ENCODE measurements at regions not wholly inside any gene's neighbourhood (a gene's known extent, or its start where the extent isn't known, plus 50 kb on each side); places are given as distances from the start of the nearest gene placed in this dataset.

DNA sequence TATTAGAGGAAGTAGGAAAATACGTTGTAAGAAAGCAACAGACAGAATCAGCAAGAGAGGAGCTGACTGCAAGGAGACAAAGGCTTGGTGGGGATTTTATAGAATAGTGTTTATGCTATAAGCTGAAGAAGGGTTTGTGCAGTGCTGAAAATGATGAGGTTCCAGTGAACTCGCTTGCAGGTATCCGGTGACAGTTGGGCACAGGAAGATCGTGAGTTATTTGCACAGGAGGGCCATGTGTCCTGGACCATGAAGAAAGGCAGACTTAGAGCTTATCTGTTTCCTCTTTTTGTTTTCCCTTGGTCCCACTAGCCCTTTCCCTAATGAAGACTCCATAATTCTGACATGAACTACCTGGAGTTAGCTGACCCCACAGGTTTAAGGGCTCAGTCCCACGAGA lies 61.4 kb downstream of the NXNL2 start:
- no peak overlapping the region for H3K27ac ChIP-seq (ENCODE audit: low read depth, low read length)
- H3K9ac ChIP-seq (ENCODE audit: low read length), result no peak overlapping the region
- no peak overlapping the region for H3K4me2 ChIP-seq (ENCODE audit: low read depth, low read length, poor library complexity, severe bottlenecking)
- H3K9me2 ChIP-seq (replicated peaks; ENCODE audit: insufficient read depth, low read length), result no peaks in the 10 kb centered on the region
- H3K79me2 ChIP-seq (ENCODE audit: insufficient read depth, low read length), result no peaks in the 10 kb centered on the region
- no peaks in the 10 kb centered on the region for H3K36me3 ChIP-seq (ENCODE audit: low read length)
- no peak overlapping the region for H2AFZ ChIP-seq (ENCODE audit: low read depth, low read length, severe bottlenecking)
- TF ChIP-seq, protein P1, sequence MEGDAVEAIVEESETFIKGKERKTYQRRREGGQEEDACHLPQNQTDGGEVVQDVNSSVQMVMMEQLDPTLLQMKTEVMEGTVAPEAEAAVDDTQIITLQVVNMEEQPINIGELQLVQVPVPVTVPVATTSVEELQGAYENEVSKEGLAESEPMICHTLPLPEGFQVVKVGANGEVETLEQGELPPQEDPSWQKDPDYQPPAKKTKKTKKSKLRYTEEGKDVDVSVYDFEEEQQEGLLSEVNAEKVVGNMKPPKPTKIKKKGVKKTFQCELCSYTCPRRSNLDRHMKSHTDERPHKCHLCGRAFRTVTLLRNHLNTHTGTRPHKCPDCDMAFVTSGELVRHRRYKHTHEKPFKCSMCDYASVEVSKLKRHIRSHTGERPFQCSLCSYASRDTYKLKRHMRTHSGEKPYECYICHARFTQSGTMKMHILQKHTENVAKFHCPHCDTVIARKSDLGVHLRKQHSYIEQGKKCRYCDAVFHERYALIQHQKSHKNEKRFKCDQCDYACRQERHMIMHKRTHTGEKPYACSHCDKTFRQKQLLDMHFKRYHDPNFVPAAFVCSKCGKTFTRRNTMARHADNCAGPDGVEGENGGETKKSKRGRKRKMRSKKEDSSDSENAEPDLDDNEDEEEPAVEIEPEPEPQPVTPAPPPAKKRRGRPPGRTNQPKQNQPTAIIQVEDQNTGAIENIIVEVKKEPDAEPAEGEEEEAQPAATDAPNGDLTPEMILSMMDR (IDR thresholded peaks at IDR 0.05; ENCODE audit: insufficient read depth, low read length, poor library complexity, severe bottlenecking), result no peak
- TF ChIP-seq EZH2phosphoT487 (conservative IDR thresholded peaks at IDR 0.05; ENCODE audit: low read length), result no peak
- H4K20me1 ChIP-seq (ENCODE audit: low read depth, low read length), result no peaks in the 10 kb centered on the region
- H3K9me3 ChIP-seq (ENCODE audit: insufficient read depth, low read length), result no peaks in the 10 kb centered on the region
- no peaks in the 10 kb centered on the region for H3F3A ChIP-seq (ENCODE audit: insufficient read depth)
- no peak overlapping the region for H3K4me3 ChIP-seq (ENCODE audit: insufficient read depth, low read length, poor library complexity, severe bottlenecking)
- H3K27me3 ChIP-seq (ENCODE audit: low read length), result no peaks in the 10 kb centered on the region

DNA sequence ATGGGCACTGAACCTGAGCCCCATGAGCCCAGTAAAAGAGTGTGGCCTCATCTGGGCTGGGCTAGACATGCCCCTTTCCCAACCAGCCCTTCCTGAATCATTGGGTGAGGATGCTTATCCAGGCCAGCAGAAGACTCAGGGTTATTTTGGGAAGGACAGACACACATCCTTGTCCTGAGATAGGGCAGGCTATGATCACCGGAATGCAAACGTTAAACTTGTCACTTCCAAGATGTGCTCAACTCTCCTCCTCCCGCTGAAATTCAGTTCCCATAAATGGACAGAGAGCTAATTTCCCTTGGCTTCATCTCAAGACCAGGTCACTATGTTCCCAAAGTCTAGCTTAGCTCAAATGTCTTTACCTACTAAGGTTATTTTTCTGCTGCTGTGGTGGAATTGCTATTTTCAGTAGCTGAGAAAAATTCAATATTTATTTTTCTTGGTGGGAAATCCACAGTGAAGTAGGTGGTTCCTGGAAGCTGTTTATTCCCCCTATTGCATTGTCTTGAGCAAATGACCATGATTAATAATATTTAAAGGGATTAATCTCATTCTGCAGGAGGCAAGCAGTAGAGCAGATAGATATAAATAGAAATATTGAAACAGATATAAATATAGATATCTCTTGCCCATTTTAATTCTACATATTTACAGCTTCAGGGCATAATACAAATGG lies 70.0 kb downstream of the NXNL2 start:
- no peaks in the 10 kb centered on the region for H3F3A ChIP-seq (ENCODE audit: insufficient read depth)
- H3K36me3 ChIP-seq (ENCODE audit: low read length), result no peaks in the 10 kb centered on the region
- no peak overlapping the region for H2AFZ ChIP-seq (ENCODE audit: low read depth, low read length, severe bottlenecking)
- no peaks in the 10 kb centered on the region for H3K9me3 ChIP-seq (ENCODE audit: insufficient read depth, low read length)
- TF ChIP-seq EZH2phosphoT487 (conservative IDR thresholded peaks at IDR 0.05; ENCODE audit: low read length), result no peak
- TF ChIP-seq, protein P1 (IDR thresholded peaks at IDR 0.05; ENCODE audit: insufficient read depth, low read length, poor library complexity, severe bottlenecking), result no peak
- no peak overlapping the region for H3K27ac ChIP-seq (ENCODE audit: low read depth, low read length)
- no peaks in the 10 kb centered on the region for H4K20me1 ChIP-seq (ENCODE audit: low read depth, low read length)
- H3K4me3 ChIP-seq (ENCODE audit: insufficient read depth, low read length, poor library complexity, severe bottlenecking), result no peak overlapping the region
- no peak overlapping the region for H3K9ac ChIP-seq (ENCODE audit: low read length)
- H3K9me2 ChIP-seq (replicated peaks; ENCODE audit: insufficient read depth, low read length), result no peaks in the 10 kb centered on the region
- H3K27me3 ChIP-seq (ENCODE audit: low read length), result no peaks in the 10 kb centered on the region
- H3K79me2 ChIP-seq (ENCODE audit: insufficient read depth, low read length), result no peaks in the 10 kb centered on the region
- H3K4me2 ChIP-seq (ENCODE audit: low read depth, low read length, poor library complexity, severe bottlenecking), result no peak overlapping the region

DNA sequence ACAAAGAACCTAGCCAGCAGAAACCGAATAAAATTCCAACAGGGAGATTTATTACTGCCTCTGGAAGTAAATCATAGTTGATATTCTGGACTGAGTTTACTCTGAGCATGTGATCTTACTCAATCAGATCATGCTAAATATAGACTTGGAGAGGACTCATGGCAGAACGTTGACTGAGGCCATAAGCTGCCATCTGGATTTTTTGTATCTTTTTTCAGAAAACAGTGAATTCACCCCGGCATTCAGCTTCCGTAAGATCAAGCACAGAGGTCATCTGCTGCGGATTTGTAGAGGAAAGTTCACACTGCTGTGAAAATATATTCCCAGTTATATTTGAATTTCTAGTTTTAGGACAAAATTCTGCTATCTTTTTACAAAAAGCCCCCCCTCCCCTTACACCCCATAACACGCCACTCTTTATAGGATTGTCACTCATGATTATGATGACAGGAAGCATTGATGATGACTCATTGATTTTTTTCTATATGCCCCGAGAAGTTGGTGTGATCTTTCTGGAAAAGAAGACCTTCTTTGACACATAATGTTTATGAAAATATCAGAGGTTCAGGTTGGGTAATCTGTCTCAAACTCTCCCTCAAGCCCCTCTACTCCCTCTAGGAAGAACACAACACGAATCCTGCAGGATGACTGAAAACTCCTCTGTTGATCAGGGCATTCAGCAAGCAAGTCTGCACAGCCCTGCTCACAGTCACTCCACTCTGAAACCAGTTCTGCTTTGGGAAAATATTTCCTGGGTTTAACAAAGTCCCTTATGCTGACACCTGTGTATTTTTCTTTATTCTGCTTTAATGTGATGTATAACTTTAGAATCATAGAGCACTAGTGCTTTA lies 70.8 kb downstream of the NXNL2 start:
- H3K9ac ChIP-seq (ENCODE audit: low read length), result no peak overlapping the region
- no peak for TF ChIP-seq EZH2phosphoT487 (conservative IDR thresholded peaks at IDR 0.05; ENCODE audit: low read length)
- TF ChIP-seq, protein P1 (IDR thresholded peaks at IDR 0.05; ENCODE audit: insufficient read depth, low read length, poor library complexity, severe bottlenecking), result no peak
- H3K27me3 ChIP-seq (ENCODE audit: low read length), result no peaks in the 10 kb centered on the region
- no peak overlapping the region for H3K27ac ChIP-seq (ENCODE audit: low read depth, low read length)
- no peaks in the 10 kb centered on the region for H3K79me2 ChIP-seq (ENCODE audit: insufficient read depth, low read length)
- no peak overlapping the region for H2AFZ ChIP-seq (ENCODE audit: low read depth, low read length, severe bottlenecking)
- H3K4me2 ChIP-seq (ENCODE audit: low read depth, low read length, poor library complexity, severe bottlenecking), result no peak overlapping the region
- H3K36me3 ChIP-seq (ENCODE audit: low read length), result no peaks in the 10 kb centered on the region
- no peak overlapping the region for H3K4me3 ChIP-seq (ENCODE audit: insufficient read depth, low read length, poor library complexity, severe bottlenecking)
- H3F3A ChIP-seq (ENCODE audit: insufficient read depth), result no peaks in the 10 kb centered on the region
- no peaks in the 10 kb centered on the region for H3K9me2 ChIP-seq (replicated peaks; ENCODE audit: insufficient read depth, low read length)
- no peaks in the 10 kb centered on the region for H4K20me1 ChIP-seq (ENCODE audit: low read depth, low read length)
- no peaks in the 10 kb centered on the region for H3K9me3 ChIP-seq (ENCODE audit: insufficient read depth, low read length)

Data from SU-DHL-6 (cell line).